HAP-1 (cell line): ENCODE measurements at regions not wholly inside any gene's neighbourhood (a gene's known extent, or its start where the extent isn't known, plus 50 kb on each side); places are given as distances from the start of the nearest gene placed in this dataset.

ENCODE experiments used
- DNase-seq, 2 experiments: peaks; one replicate each; pipeline ENCODE4 v3.0.0-alpha.2; 2016 to 2020; ENCODE audit warnings: low spot score in 2 of 2
- H3K27me3 ChIP-seq: fragments of 250-450 bp; sonication (Bioruptor Pico); 2 replicates; pipeline ENCODE4 v1.5.1; 2020; ENCODE audit warnings: low read depth, mild to moderate bottlenecking, moderate library complexity
- H3K36me3 ChIP-seq: fragments of 250-450 bp; sonication (Bioruptor Pico); replicated peaks from 2 replicates; pipeline ENCODE4 v1.5.1; 2020; ENCODE audit warnings: mild to moderate bottlenecking
- H3K4me1 ChIP-seq: fragments of 250-450 bp; sonication (Bioruptor Pico); 2 replicates; pipeline ENCODE4 v1.5.1; 2020; ENCODE audit warnings: mild to moderate bottlenecking
- H3K4me3 ChIP-seq: fragments of 250-450 bp; sonication (Bioruptor Pico); 2 replicates; pipeline ENCODE4 v1.5.1; 2020; ENCODE audit warnings: mild to moderate bottlenecking, moderate library complexity
- H3K9me3 ChIP-seq: fragments of 250-450 bp; sonication (Bioruptor Pico); 2 replicates; pipeline ENCODE4 v1.5.1; 2020; ENCODE audit warnings: mild to moderate bottlenecking, moderate library complexity
- in situ Hi-C: fragments of 300-500 bp; cut with MboI; formaldehyde crosslinking; loops from 3 replicates; pipeline ENCODE4 v1.14.3; 2020; ENCODE audit warnings: low sequenced_read_pairs, inconsistent platforms, mixed read lengths

- no peaks in the 10 kb centered on the region for H3K9me3 ChIP-seq
- H3K36me3 ChIP-seq, result no peaks in the 10 kb centered on the region
- H3K27me3 ChIP-seq, result no peaks in the 10 kb centered on the region
- DNase-seq, result no peak
- no peaks in the 10 kb centered on the region for H3K4me1 ChIP-seq
- no peak overlapping the region for H3K4me3 ChIP-seq
- in situ Hi-C loops, result no loop called here
Measured at GRCh38 chr2:208627110-208627884, 220.7 kb downstream of the PTH2R start.

GRCh38 chr2:208627916-208628315, 221.3 kb downstream of the PTH2R start:
- in situ Hi-C loops, result no loop called here
- H3K9me3 ChIP-seq, result no peaks in the 10 kb centered on the region
- no peak for DNase-seq
- no peaks in the 10 kb centered on the region for H3K27me3 ChIP-seq
- no peaks in the 10 kb centered on the region for H3K4me1 ChIP-seq
- no peak overlapping the region for H3K4me3 ChIP-seq
- H3K36me3 ChIP-seq, result no peaks in the 10 kb centered on the region

GRCh38 chr2:208638059-208638458, 231.5 kb downstream of the PTH2R start:
- in situ Hi-C loops, result no loop called here
- H3K4me1 ChIP-seq, result no peaks in the 10 kb centered on the region
- H3K9me3 ChIP-seq, result no peaks in the 10 kb centered on the region
- no peak overlapping the region for H3K4me3 ChIP-seq
- H3K36me3 ChIP-seq, result no peaks in the 10 kb centered on the region
- DNase-seq, result no peak
- no peaks in the 10 kb centered on the region for H3K27me3 ChIP-seq

GRCh38 chr2:208642125-208642779, 235.7 kb downstream of the PTH2R start:
- in situ Hi-C loops, result no loop called here
- no peak overlapping the region for H3K4me3 ChIP-seq
- no peaks in the 10 kb centered on the region for H3K36me3 ChIP-seq
- H3K9me3 ChIP-seq, result no peaks in the 10 kb centered on the region
- no peaks in the 10 kb centered on the region for H3K4me1 ChIP-seq
- no peak for DNase-seq
- H3K27me3 ChIP-seq, result no peaks in the 10 kb centered on the region; the same call in 1 of the 2 replicates

GRCh38 chr2:208643145-208643544, 236.6 kb downstream of the PTH2R start:
- no peaks in the 10 kb centered on the region for H3K36me3 ChIP-seq
- H3K27me3 ChIP-seq, result no peaks in the 10 kb centered on the region; the same call in 1 of the 2 replicates
- H3K9me3 ChIP-seq, result no peaks in the 10 kb centered on the region
- DNase-seq, result no peak
- no peaks in the 10 kb centered on the region for H3K4me1 ChIP-seq
- no peak overlapping the region for H3K4me3 ChIP-seq
- in situ Hi-C loops, result no loop called here

GRCh38 chr2:208645226-208645625, 238.6 kb downstream of the PTH2R start:
- no peaks in the 10 kb centered on the region for H3K9me3 ChIP-seq
- H3K36me3 ChIP-seq, result no peaks in the 10 kb centered on the region
- in situ Hi-C loops, result no loop called here

GRCh38 chr2:208648368-208648767, 241.8 kb downstream of the PTH2R start:
- no peak overlapping the region for H3K4me3 ChIP-seq
- H3K36me3 ChIP-seq, result no peaks in the 10 kb centered on the region
- H3K27me3 ChIP-seq, result no peaks in the 10 kb centered on the region; the same call in 1 of the 2 replicates
- in situ Hi-C loops, result no loop called here
- no peaks in the 10 kb centered on the region for H3K4me1 ChIP-seq
- DNase-seq, result no peak
- H3K9me3 ChIP-seq, result no peaks in the 10 kb centered on the region

More at GRCh38 chr2:208645226-208645625, 238.6 kb downstream of the PTH2R start:
- no peaks in the 10 kb centered on the region for H3K4me1 ChIP-seq
- no peak for DNase-seq
- no peak overlapping the region for H3K4me3 ChIP-seq
- no peaks in the 10 kb centered on the region; the same call in 1 of the 2 replicates for H3K27me3 ChIP-seq

- in situ Hi-C loops, result no loop called here
- DNase-seq, result no peak
- no peaks in the 10 kb centered on the region for H3K4me1 ChIP-seq
- no peaks in the 10 kb centered on the region for H3K36me3 ChIP-seq
- H3K4me3 ChIP-seq, result no peak overlapping the region
- no peaks in the 10 kb centered on the region for H3K27me3 ChIP-seq
- H3K9me3 ChIP-seq, result no peaks in the 10 kb centered on the region
Measured at GRCh38 chr2:208653383-208653782, 246.8 kb downstream of the PTH2R start.

- in situ Hi-C loops, result no loop called here
- no peak for DNase-seq
- no peaks in the 10 kb centered on the region for H3K9me3 ChIP-seq
- no peaks in the 10 kb centered on the region for H3K4me1 ChIP-seq
- H3K4me3 ChIP-seq, result no peak overlapping the region
- no peaks in the 10 kb centered on the region for H3K36me3 ChIP-seq
- H3K27me3 ChIP-seq, result no peaks in the 10 kb centered on the region
Measured at GRCh38 chr2:208654056-208654455, 247.5 kb downstream of the PTH2R start.

- in situ Hi-C loops, result no loop called here
- no peaks in the 10 kb centered on the region for H3K27me3 ChIP-seq
- no peaks in the 10 kb centered on the region for H3K4me1 ChIP-seq
- H3K9me3 ChIP-seq, result no peaks in the 10 kb centered on the region
- H3K36me3 ChIP-seq, result no peaks in the 10 kb centered on the region
- DNase-seq, result no peak
- H3K4me3 ChIP-seq, result no peak overlapping the region
Measured at GRCh38 chr2:208657468-208657867, 250.9 kb downstream of the PTH2R start.

GRCh38 chr2:208669394-208669793, 262.8 kb downstream of the PTH2R start:
- no peak overlapping the region for H3K4me3 ChIP-seq
- no peaks in the 10 kb centered on the region for H3K36me3 ChIP-seq
- H3K4me1 ChIP-seq, result no peaks in the 10 kb centered on the region
- in situ Hi-C loops, result no loop called here
- H3K27me3 ChIP-seq, result no peaks in the 10 kb centered on the region
- DNase-seq, result no peak
- no peaks in the 10 kb centered on the region for H3K9me3 ChIP-seq

GRCh38 chr2:208671284-208671683, 264.7 kb downstream of the PTH2R start:
- DNase-seq, result no peak
- in situ Hi-C loops, result no loop called here
- no peak overlapping the region for H3K4me3 ChIP-seq

GRCh38 chr2:208671886-208672680, 265.5 kb downstream of the PTH2R start:
- H3K4me1 ChIP-seq, result no peaks in the 10 kb centered on the region
- no peak overlapping the region for H3K4me3 ChIP-seq
- H3K36me3 ChIP-seq, result no peaks in the 10 kb centered on the region
- no peaks in the 10 kb centered on the region for H3K9me3 ChIP-seq
- no peak for DNase-seq
- in situ Hi-C loops, result no loop called here
- H3K27me3 ChIP-seq, result no peaks in the 10 kb centered on the region

More at GRCh38 chr2:208671284-208671683, 264.7 kb downstream of the PTH2R start:
- Histone ChIP-seq H3K9me3 (no peaks in the 10 kb centered on the region), H3K36me3 (no peaks in the 10 kb centered on the region), H3K27me3 (no peaks in the 10 kb centered on the region), H3K4me1 (no peaks in the 10 kb centered on the region)

- Histone ChIP-seq H3K4me1 (no peaks in the 10 kb centered on the region), H3K9me3 (no peaks in the 10 kb centered on the region), H3K36me3 (no peaks in the 10 kb centered on the region), H3K27me3 (no peaks in the 10 kb centered on the region), H3K4me3 (no peak overlapping the region)
- in situ Hi-C loops, result no loop called here
- no peak for DNase-seq
Measured at GRCh38 chr2:208673631-208674030, 267.0 kb downstream of the PTH2R start.
